ENCODE measurements at regions not wholly inside any gene's neighbourhood (a gene's known extent, or its start where the extent isn't known, plus 50 kb on each side); places are given as distances from the start of the nearest gene placed in this dataset.

DNA sequence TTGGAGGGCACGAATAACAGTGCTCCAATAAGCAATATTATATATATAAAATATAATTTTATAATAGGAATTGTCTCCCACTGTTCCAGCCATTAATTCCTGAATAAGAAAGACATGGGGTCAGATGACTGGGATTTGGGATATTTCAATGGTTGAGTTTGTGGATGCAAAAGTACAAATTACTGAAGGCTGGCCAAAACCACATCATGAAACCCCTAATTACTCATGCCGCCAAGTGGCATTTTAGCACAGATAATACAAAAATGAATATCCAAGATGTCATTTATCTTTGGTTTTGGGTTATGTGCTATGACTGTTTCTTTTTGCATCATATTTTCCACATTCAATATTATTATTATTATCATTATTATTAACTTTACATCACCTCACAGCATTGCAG is 261.4 kb upstream of the TBX3 start:
- no peak overlapping the region for H3K4me2 ChIP-seq (ENCODE audit: low read length)
- H2BK5ac ChIP-seq (ENCODE audit: low read depth, low read length, poor library complexity): no peak overlapping the region
- WGBS (ENCODE audit: extremely low coverage, insufficient coverage, insufficient read length): no CpG with 5 or more reads among the region's 2 CpGs
- no peak overlapping the region for H2BK12ac ChIP-seq (ENCODE audit: low read length)
- no peaks in the 10 kb centered on the region for H3K27me3 ChIP-seq (ENCODE audit: insufficient read depth, low read length)
- H3K79me1 ChIP-seq (ENCODE audit: low read length): no peaks in the 10 kb centered on the region
- H3K4me3 ChIP-seq (ENCODE audit: low read depth, low read length): no peak overlapping the region
- H4K8ac ChIP-seq (ENCODE audit: low read depth, low read length): no peak overlapping the region
- no peak overlapping the region for H3K9ac ChIP-seq (ENCODE audit: low read length)
- no peak overlapping the region for H3K23ac ChIP-seq (ENCODE audit: low read length)
- H3K9me3 ChIP-seq (ENCODE audit: insufficient read depth, low read depth, low read length): no peaks in the 10 kb centered on the region
- no peaks in the 10 kb centered on the region for H3K36me3 ChIP-seq (ENCODE audit: control insufficient read depth in 1 of 2, insufficient read depth in 2 of 2, low read length in 2 of 2)
- no peak for DNase-seq
- H3K14ac ChIP-seq (ENCODE audit: low read length): no peak overlapping the region
- H3K4ac ChIP-seq (ENCODE audit: low read depth, low read length): no peak overlapping the region
- H2AK5ac ChIP-seq (ENCODE audit: low read length): no peak overlapping the region
- no peak overlapping the region for H4K12ac ChIP-seq (ENCODE audit: low read depth, low read length)
- peaks cover 0 to 1% of the 10 kb centered on the region in 2 experiments for H3K4me1 ChIP-seq (ENCODE audit: control insufficient read depth in 1 of 2, insufficient read depth in 2 of 2, low read length in 2 of 2)
- no peak overlapping the region for H3K18ac ChIP-seq (ENCODE audit: low read length)
- H4K91ac ChIP-seq (ENCODE audit: low read depth, low read length): no peak overlapping the region
- H3K27ac ChIP-seq (ENCODE audit: low read depth, low read length): no peak overlapping the region
- H2AFZ ChIP-seq (ENCODE audit: insufficient read depth, low read length, poor library complexity): no peak overlapping the region
- no peak overlapping the region for H2BK120ac ChIP-seq (ENCODE audit: insufficient read depth, low read length, poor library complexity)
- H3K79me2 ChIP-seq (ENCODE audit: control insufficient read depth, insufficient read depth, low read length, poor library complexity): no peaks in the 10 kb centered on the region

DNA sequence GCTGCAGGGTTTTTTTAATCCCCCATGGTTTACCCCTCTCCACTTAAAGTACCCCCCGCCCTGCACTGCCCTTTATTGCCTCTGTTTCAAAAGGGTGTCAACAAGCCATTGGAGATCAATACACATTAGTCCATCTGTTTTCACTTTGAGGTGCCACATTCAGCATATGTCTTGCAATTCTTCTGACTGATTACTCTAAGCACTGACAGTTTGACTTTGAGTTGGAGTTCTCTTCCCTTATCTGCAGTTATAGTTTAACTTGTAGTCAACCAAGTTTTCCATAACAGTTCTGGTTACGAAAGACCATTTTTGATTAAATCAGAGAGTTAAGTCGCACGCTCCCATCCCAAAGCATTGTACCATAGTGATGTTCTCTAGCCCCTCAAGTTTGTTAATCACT is 260.8 kb upstream of the TBX3 start:
- Histone ChIP-seq H4K8ac (ENCODE audit: low read depth, low read length) (no peak overlapping the region), H3K27ac (ENCODE audit: low read depth, low read length) (no peak overlapping the region), H3K79me2 (ENCODE audit: control insufficient read depth, insufficient read depth, low read length, poor library complexity) (no peaks in the 10 kb centered on the region), H4K12ac (ENCODE audit: low read depth, low read length) (no peak overlapping the region), H2BK120ac (ENCODE audit: insufficient read depth, low read length, poor library complexity) (no peak overlapping the region), H3K4ac (ENCODE audit: low read depth, low read length) (no peak overlapping the region), H3K9me3 (ENCODE audit: insufficient read depth, low read depth, low read length) (no peaks in the 10 kb centered on the region), H3K36me3 (ENCODE audit: control insufficient read depth in 1 of 2, insufficient read depth in 2 of 2, low read length in 2 of 2) (no peaks in the 10 kb centered on the region), H3K14ac (ENCODE audit: low read length) (no peak overlapping the region), H3K27me3 (ENCODE audit: insufficient read depth, low read length) (no peaks in the 10 kb centered on the region), H3K4me2 (ENCODE audit: low read length) (no peak overlapping the region), H3K4me1 (ENCODE audit: control insufficient read depth in 1 of 2, insufficient read depth in 2 of 2, low read length in 2 of 2) (peaks cover 0 to 1% of the 10 kb centered on the region in 2 experiments), H3K9ac (ENCODE audit: low read length) (no peak overlapping the region), H2AFZ (ENCODE audit: insufficient read depth, low read length, poor library complexity) (no peak overlapping the region), H4K91ac (ENCODE audit: low read depth, low read length) (no peak overlapping the region), H3K79me1 (ENCODE audit: low read length) (peaks cover 2% of the 10 kb centered on the region), H2BK12ac (ENCODE audit: low read length) (no peak overlapping the region), H3K18ac (ENCODE audit: low read length) (no peak overlapping the region), H2AK5ac (ENCODE audit: low read length) (no peak overlapping the region), H2BK5ac (ENCODE audit: low read depth, low read length, poor library complexity) (no peak overlapping the region), H3K4me3 (ENCODE audit: low read depth, low read length) (no peak overlapping the region), H3K23ac (ENCODE audit: low read length) (no peak overlapping the region)
- no peak for DNase-seq
- no CpG with 5 or more reads among the region's 4 CpGs for WGBS (ENCODE audit: extremely low coverage, insufficient coverage, insufficient read length)

DNA sequence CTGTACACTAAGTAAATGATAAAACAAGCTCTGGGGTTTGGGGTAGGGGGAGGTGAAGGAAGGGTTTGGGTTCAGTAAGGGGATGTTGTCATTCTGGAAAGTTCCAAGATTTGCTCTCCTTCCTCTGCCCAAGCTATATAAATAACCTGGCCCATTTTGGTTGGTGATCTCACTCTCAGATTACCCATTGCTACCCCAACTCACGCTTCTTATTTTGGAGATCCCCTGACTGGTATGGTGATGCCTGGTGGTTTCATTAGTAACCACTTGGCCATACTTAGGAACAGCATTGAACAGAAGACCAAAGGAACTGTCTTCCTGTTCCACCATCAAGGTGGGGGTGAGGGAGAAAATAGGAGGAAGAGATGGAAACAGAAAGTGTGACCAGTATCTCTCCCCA is 259.6 kb upstream of the TBX3 start:
- H2BK120ac ChIP-seq (ENCODE audit: insufficient read depth, low read length, poor library complexity): no peak overlapping the region
- H4K12ac ChIP-seq (ENCODE audit: low read depth, low read length): no peak overlapping the region
- no CpG with 5 or more reads among the region's 1 CpG for WGBS (ENCODE audit: extremely low coverage, insufficient coverage, insufficient read length)
- no peak overlapping the region for H4K8ac ChIP-seq (ENCODE audit: low read depth, low read length)
- H3K27me3 ChIP-seq (ENCODE audit: insufficient read depth, low read length): no peaks in the 10 kb centered on the region
- H3K23ac ChIP-seq (ENCODE audit: low read length): no peak overlapping the region
- no peak overlapping the region for H3K4me3 ChIP-seq (ENCODE audit: low read depth, low read length)
- no peak overlapping the region for H3K18ac ChIP-seq (ENCODE audit: low read length)
- no peak for DNase-seq
- no peak overlapping the region for H2BK12ac ChIP-seq (ENCODE audit: low read length)
- H3K79me2 ChIP-seq (ENCODE audit: control insufficient read depth, insufficient read depth, low read length, poor library complexity): no peaks in the 10 kb centered on the region
- peaks cover 3 to 4% of the 10 kb centered on the region in 2 experiments for H3K4me1 ChIP-seq (ENCODE audit: control insufficient read depth in 1 of 2, insufficient read depth in 2 of 2, low read length in 2 of 2)
- no peak overlapping the region for H2AK5ac ChIP-seq (ENCODE audit: low read length)
- no peaks in the 10 kb centered on the region for H3K36me3 ChIP-seq (ENCODE audit: control insufficient read depth in 1 of 2, insufficient read depth in 2 of 2, low read length in 2 of 2)
- H3K4me2 ChIP-seq (ENCODE audit: low read length): no peak overlapping the region
- H3K14ac ChIP-seq (ENCODE audit: low read length): no peak overlapping the region
- no peak overlapping the region for H3K4ac ChIP-seq (ENCODE audit: low read depth, low read length)
- no peak overlapping the region for H3K27ac ChIP-seq (ENCODE audit: low read depth, low read length)
- no peaks in the 10 kb centered on the region for H3K9me3 ChIP-seq (ENCODE audit: insufficient read depth, low read depth, low read length)
- H2AFZ ChIP-seq (ENCODE audit: insufficient read depth, low read length, poor library complexity): no peak overlapping the region
- no peak overlapping the region for H3K9ac ChIP-seq (ENCODE audit: low read length)
- peaks cover 2% of the 10 kb centered on the region for H3K79me1 ChIP-seq (ENCODE audit: low read length)
- no peak overlapping the region for H2BK5ac ChIP-seq (ENCODE audit: low read depth, low read length, poor library complexity)
- no peak overlapping the region for H4K91ac ChIP-seq (ENCODE audit: low read depth, low read length)

DNA sequence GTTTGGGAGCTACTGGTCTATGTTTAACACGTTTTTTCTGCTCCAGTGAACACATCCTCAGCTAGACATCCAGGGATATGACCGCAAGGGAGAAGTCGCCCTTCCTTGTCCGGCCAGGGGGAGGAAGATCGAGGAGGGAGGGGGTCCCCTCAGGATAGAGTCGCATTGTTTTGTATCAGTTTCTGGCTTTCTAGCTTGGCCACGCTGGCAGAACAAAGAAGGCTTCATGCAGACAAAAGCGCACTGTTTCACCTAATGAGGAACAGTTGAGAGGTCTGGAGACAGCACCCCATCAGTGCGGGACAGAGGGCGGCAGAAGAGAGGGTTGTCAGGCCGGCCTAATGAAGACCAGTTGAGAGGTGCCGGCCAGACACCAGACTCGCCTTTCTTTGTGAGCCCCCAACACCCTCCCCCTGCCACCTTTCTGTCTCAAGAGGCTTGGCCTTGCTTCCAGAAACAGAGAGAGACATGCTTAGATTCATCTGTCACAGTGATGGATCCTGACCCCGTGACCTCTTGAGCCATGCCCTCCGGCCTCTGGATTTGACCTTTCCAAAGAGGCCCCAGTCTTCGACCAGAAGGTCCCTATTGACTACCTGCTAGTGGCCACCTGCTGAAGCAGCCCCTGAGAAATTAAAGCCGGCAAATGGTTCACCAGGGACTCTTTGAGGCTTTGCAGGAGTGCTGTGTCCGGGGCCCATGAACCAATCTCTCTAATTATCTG is 254.7 kb upstream of the TBX3 start:
- Histone ChIP-seq H2BK5ac (ENCODE audit: low read depth, low read length, poor library complexity) (peak overlapping the region; percentile 23), H3K18ac (ENCODE audit: low read length) (peak overlapping the region; percentile 11), H3K9ac (ENCODE audit: low read length) (no peak overlapping the region), H3K4me3 (ENCODE audit: low read depth, low read length) (no peak overlapping the region), H3K23ac (ENCODE audit: low read length) (no peak overlapping the region), H3K27me3 (ENCODE audit: insufficient read depth, low read length) (no peaks in the 10 kb centered on the region), H3K9me3 (ENCODE audit: insufficient read depth, low read depth, low read length) (no peaks in the 10 kb centered on the region), H2AK5ac (ENCODE audit: low read length) (no peak overlapping the region), H4K91ac (ENCODE audit: low read depth, low read length) (peak overlapping the region; percentile 72), H3K4ac (ENCODE audit: low read depth, low read length) (no peak overlapping the region), H3K79me2 (ENCODE audit: control insufficient read depth, insufficient read depth, low read length, poor library complexity) (no peaks in the 10 kb centered on the region), H2BK120ac (ENCODE audit: insufficient read depth, low read length, poor library complexity) (peak overlapping the region; percentile 15), H3K14ac (ENCODE audit: low read length) (peak overlapping the region; percentile 20), H4K12ac (ENCODE audit: low read depth, low read length) (no peak overlapping the region), H3K36me3 (ENCODE audit: control insufficient read depth in 1 of 2, insufficient read depth in 2 of 2, low read length in 2 of 2) (no peaks in the 10 kb centered on the region), H3K27ac (ENCODE audit: low read depth, low read length) (peak overlapping the region; percentile 16), H3K79me1 (ENCODE audit: low read length) (peaks cover 27% of the 10 kb centered on the region), H2AFZ (ENCODE audit: insufficient read depth, low read length, poor library complexity) (no peak overlapping the region), H4K8ac (ENCODE audit: low read depth, low read length) (peak overlapping the region; percentile 19), H3K4me2 (ENCODE audit: low read length) (no peak overlapping the region), H3K4me1 (ENCODE audit: control insufficient read depth in 1 of 2, insufficient read depth in 2 of 2, low read length in 2 of 2) (peaks cover 15 to 24% of the 10 kb centered on the region in 2 experiments), H2BK12ac (ENCODE audit: low read length) (peak overlapping the region; percentile 54)
- no CpG with 5 or more reads among the region's 18 CpGs for WGBS (ENCODE audit: extremely low coverage, insufficient coverage, insufficient read length)
- DNase-seq: no peak

All from trophoblast cell (in vitro differentiated cells and primary cell).